ENCODE measurements at regions not wholly inside any gene's neighbourhood (a gene's known extent, or its start where the extent isn't known, plus 50 kb on each side); places are given as distances from the start of the nearest gene placed in this dataset.
A peak's percentile ranks its signal among the peaks of the same experiment; 100 is the strongest.

GRCh38 chr5:148735301-148735835 is 81.0 kb upstream of the HTR4 start:
- H3K4me1 ChIP-seq: peaks cover 0 to 33% (median 18%) of the 10 kb centered on the region in 3 donors
- no peak overlapping the region for H3K27ac ChIP-seq
- intact Hi-C loops (cut with DNase I): loop anchor here (5.0 to 10.0 kb wide), 3 partner anchors 269 to 377 kb away; no protein-coding TSS in a partner anchor
- TF ChIP-seq POLR2A (IDR thresholded peaks at IDR 0.05): no peak
- no peak for TF ChIP-seq CTCF (IDR thresholded peaks at IDR 0.05)
- WGBS, 2 donors: 65 to 72% methylated on average over 2 of the region's 2 CpGs
- no peaks in the 10 kb centered on the region for H3K36me3 ChIP-seq
- DNase-seq: no peak
- H3K27me3 ChIP-seq: no peaks in the 10 kb centered on the region
- no peaks in the 10 kb centered on the region for H3K9me3 ChIP-seq
- no peak overlapping the region for H3K4me3 ChIP-seq

- no peak overlapping the region for H3K27ac ChIP-seq
- intact Hi-C loops (cut with DNase I): loop anchor here (5.0 to 10.0 kb wide), 3 partner anchors 266 to 373 kb away; no protein-coding TSS in a partner anchor
- no peak for DNase-seq
- H3K4me1 ChIP-seq: peaks cover 0 to 28% (median 11%) of the 10 kb centered on the region in 3 donors
- no peaks in the 10 kb centered on the region for H3K27me3 ChIP-seq
- 79 to 85% methylated on average over 5 of the region's 5 CpGs for WGBS, 2 donors
- H3K4me3 ChIP-seq: no peak overlapping the region
- TF ChIP-seq CTCF (IDR thresholded peaks at IDR 0.05): no peak
- TF ChIP-seq POLR2A (IDR thresholded peaks at IDR 0.05): no peak
- H3K36me3 ChIP-seq: no peaks in the 10 kb centered on the region
- H3K9me3 ChIP-seq: no peaks in the 10 kb centered on the region
These were observed 84.7 kb upstream of the HTR4 start for GRCh38 chr5:148739023-148739422.

- no peak for DNase-seq
- TF ChIP-seq POLR2A (IDR thresholded peaks at IDR 0.05): no peak
- TF ChIP-seq CTCF (IDR thresholded peaks at IDR 0.05): no peak
- Histone ChIP-seq H3K27me3 (no peaks in the 10 kb centered on the region), H3K4me1 (peaks cover 0 to 28% (median 11%) of the 10 kb centered on the region in 3 donors), H3K4me3 (no peak overlapping the region), H3K9me3 (no peaks in the 10 kb centered on the region), H3K36me3 (no peaks in the 10 kb centered on the region), H3K27ac (peak overlapping the region in 1 of 4 donors; percentile 25)
- intact Hi-C loops (cut with DNase I): loop anchor here (5.0 to 10.0 kb wide), 3 partner anchors 265 to 373 kb away; no protein-coding TSS in a partner anchor
- WGBS, 2 donors: 17 to 33% methylated on average over 2 of the region's 2 CpGs
These were observed 85.2 kb upstream of the HTR4 start for GRCh38 chr5:148739524-148739923.

GRCh38 chr5:148740079-148740858 is 85.9 kb upstream of the HTR4 start:
- Histone ChIP-seq H3K4me3 (no peak overlapping the region), H3K27ac (peak overlapping the region in 2 of 4 donors; percentile 6 to 25), H3K4me1 (peaks cover 0 to 28% (median 11%) of the 10 kb centered on the region in 3 donors), H3K9me3 (no peaks in the 10 kb centered on the region), H3K36me3 (no peaks in the 10 kb centered on the region), H3K27me3 (no peaks in the 10 kb centered on the region)
- WGBS, 2 donors: 79 to 88% methylated on average over 8 of the region's 8 CpGs
- intact Hi-C loops (cut with DNase I): loop anchor here (10.0 kb wide), 1 partner anchor 75 kb away; no protein-coding TSS in a partner anchor
- no peak for TF ChIP-seq CTCF (IDR thresholded peaks at IDR 0.05)
- no peak for DNase-seq

All from esophagus squamous epithelium (tissue), 5 donors.